ENCODE measurements at regions not wholly inside any gene's neighbourhood (a gene's known extent, or its start where the extent isn't known, plus 50 kb on each side); places are given as distances from the start of the nearest gene placed in this dataset.
A peak's percentile ranks its signal among the peaks of the same experiment; 100 is the strongest.

GRCh38 chr22:27024982-27025381 is 367.6 kb downstream of the MIAT start:
- Histone ChIP-seq H3K9ac (ENCODE audit: low read depth, low read length, poor library complexity) (no peak overlapping the region), H3K14ac (ENCODE audit: low read length) (no peak overlapping the region), H3K27me3 (ENCODE audit: control insufficient read depth in 3 of 3, insufficient read depth in 3 of 3, low read depth in 1 of 3, low read length in 3 of 3) (no peaks in the 10 kb centered on the region), H3K4me1 (ENCODE audit: control insufficient read depth in 2 of 2, insufficient read depth in 1 of 2, low read depth in 1 of 2, low read length in 2 of 2) (peaks cover 12 to 14% of the 10 kb centered on the region in 2 donors), H3K4me3 (ENCODE audit: low read length in 2 of 2) (no peak overlapping the region), H3K36me3 (replicated peaks in 1 of 2; ENCODE audit: control insufficient read depth in 2 of 2, insufficient read depth in 2 of 2, low read length in 2 of 2) (no peaks in the 10 kb centered on the region), H3K18ac (ENCODE audit: low read length) (no peak overlapping the region), H3K23ac (ENCODE audit: low read depth, low read length, poor library complexity) (no peak overlapping the region), H4K91ac (ENCODE audit: low read depth, low read length, poor library complexity) (no peak overlapping the region), H3K9me3 (replicated peaks in 1 of 2; ENCODE audit: control insufficient read depth in 2 of 2, insufficient read depth in 1 of 2, low read depth in 1 of 2, low read length in 2 of 2) (peaks cover 0 to 2% of the 10 kb centered on the region in 2 donors), H2BK120ac (ENCODE audit: low read depth, low read length) (no peak overlapping the region), H4K8ac (ENCODE audit: low read depth, low read length) (no peak overlapping the region), H2AFZ (ENCODE audit: low read length) (no peak overlapping the region), H2BK12ac (ENCODE audit: low read length) (no peak overlapping the region), H3K27ac (replicated peaks; ENCODE audit: low read length) (no peak overlapping the region), H3K4me2 (ENCODE audit: insufficient read depth, low read length, poor library complexity, severe bottlenecking) (no peak overlapping the region), H2BK15ac (ENCODE audit: low read length) (no peak overlapping the region), H2BK5ac (ENCODE audit: low read length) (no peak overlapping the region), H2AK5ac (ENCODE audit: low read depth, low read length) (no peak overlapping the region), H3K4ac (ENCODE audit: low read length) (no peak overlapping the region), H3K79me1 (ENCODE audit: low read depth, low read length) (no peaks in the 10 kb centered on the region)
- no CpG with 5 or more reads among the region's 1 CpG for WGBS, 2 donors (ENCODE audit: extremely low coverage in 2 of 2, insufficient read length in 2 of 2, insufficient replicate concordance in 1 of 2)
- no peak for DNase-seq (ENCODE audit: low spot score)

GRCh38 chr22:27028093-27028492 is 370.7 kb downstream of the MIAT start:
- H3K23ac ChIP-seq (ENCODE audit: low read depth, low read length, poor library complexity), result no peak overlapping the region
- H3K9ac ChIP-seq (ENCODE audit: low read depth, low read length, poor library complexity), result no peak overlapping the region
- H2BK5ac ChIP-seq (ENCODE audit: low read length), result no peak overlapping the region
- no peaks in the 10 kb centered on the region for H3K36me3 ChIP-seq (replicated peaks in 1 of 2; ENCODE audit: control insufficient read depth in 2 of 2, insufficient read depth in 2 of 2, low read length in 2 of 2)
- H3K4me3 ChIP-seq (ENCODE audit: low read length in 2 of 2), result no peak overlapping the region
- H3K27me3 ChIP-seq (ENCODE audit: control insufficient read depth in 3 of 3, insufficient read depth in 3 of 3, low read depth in 1 of 3, low read length in 3 of 3), result no peaks in the 10 kb centered on the region
- peaks cover 0 to 2% of the 10 kb centered on the region in 2 donors for H3K9me3 ChIP-seq (replicated peaks in 1 of 2; ENCODE audit: control insufficient read depth in 2 of 2, insufficient read depth in 1 of 2, low read depth in 1 of 2, low read length in 2 of 2)
- H3K4me2 ChIP-seq (ENCODE audit: insufficient read depth, low read length, poor library complexity, severe bottlenecking), result no peak overlapping the region
- no peak overlapping the region for H3K14ac ChIP-seq (ENCODE audit: low read length)
- no peak overlapping the region for H3K4ac ChIP-seq (ENCODE audit: low read length)
- H2AFZ ChIP-seq (ENCODE audit: low read length), result no peak overlapping the region
- WGBS, 2 donors (ENCODE audit: extremely low coverage in 2 of 2, insufficient read length in 2 of 2, insufficient replicate concordance in 1 of 2), result no CpG with 5 or more reads among the region's 3 CpGs
- H2BK12ac ChIP-seq (ENCODE audit: low read length), result no peak overlapping the region
- H2BK15ac ChIP-seq (ENCODE audit: low read length), result no peak overlapping the region
- no peak overlapping the region for H3K27ac ChIP-seq (replicated peaks; ENCODE audit: low read length)
- no peak overlapping the region for H2AK5ac ChIP-seq (ENCODE audit: low read depth, low read length)
- DNase-seq (ENCODE audit: low spot score), result no peak
- H4K8ac ChIP-seq (ENCODE audit: low read depth, low read length), result no peak overlapping the region
- peaks cover 2 to 8% of the 10 kb centered on the region in 2 donors for H3K4me1 ChIP-seq (ENCODE audit: control insufficient read depth in 2 of 2, insufficient read depth in 1 of 2, low read depth in 1 of 2, low read length in 2 of 2)
- no peaks in the 10 kb centered on the region for H3K79me1 ChIP-seq (ENCODE audit: low read depth, low read length)
- H3K18ac ChIP-seq (ENCODE audit: low read length), result no peak overlapping the region
- H2BK120ac ChIP-seq (ENCODE audit: low read depth, low read length), result no peak overlapping the region
- no peak overlapping the region for H4K91ac ChIP-seq (ENCODE audit: low read depth, low read length, poor library complexity)

- Histone ChIP-seq H3K27ac (replicated peaks; ENCODE audit: low read length) (no peak overlapping the region), H4K91ac (ENCODE audit: low read depth, low read length, poor library complexity) (no peak overlapping the region), H3K14ac (ENCODE audit: low read length) (no peak overlapping the region), H3K9ac (ENCODE audit: low read depth, low read length, poor library complexity) (no peak overlapping the region), H3K9me3 (replicated peaks in 1 of 2; ENCODE audit: control insufficient read depth in 2 of 2, insufficient read depth in 1 of 2, low read depth in 1 of 2, low read length in 2 of 2) (peaks cover 0 to 2% of the 10 kb centered on the region in 2 donors), H2BK120ac (ENCODE audit: low read depth, low read length) (no peak overlapping the region), H2AFZ (ENCODE audit: low read length) (no peak overlapping the region), H2BK12ac (ENCODE audit: low read length) (no peak overlapping the region), H4K8ac (ENCODE audit: low read depth, low read length) (no peak overlapping the region), H3K4me3 (ENCODE audit: low read length in 2 of 2) (no peak overlapping the region), H3K36me3 (replicated peaks in 1 of 2; ENCODE audit: control insufficient read depth in 2 of 2, insufficient read depth in 2 of 2, low read length in 2 of 2) (no peaks in the 10 kb centered on the region), H3K4ac (ENCODE audit: low read length) (no peak overlapping the region), H3K27me3 (ENCODE audit: control insufficient read depth in 3 of 3, insufficient read depth in 3 of 3, low read depth in 1 of 3, low read length in 3 of 3) (no peaks in the 10 kb centered on the region), H3K23ac (ENCODE audit: low read depth, low read length, poor library complexity) (no peak overlapping the region), H2BK5ac (ENCODE audit: low read length) (no peak overlapping the region), H3K4me1 (ENCODE audit: control insufficient read depth in 2 of 2, insufficient read depth in 1 of 2, low read depth in 1 of 2, low read length in 2 of 2) (peaks cover 0 to 2% of the 10 kb centered on the region in 2 donors), H2AK5ac (ENCODE audit: low read depth, low read length) (no peak overlapping the region), H3K4me2 (ENCODE audit: insufficient read depth, low read length, poor library complexity, severe bottlenecking) (no peak overlapping the region), H2BK15ac (ENCODE audit: low read length) (no peak overlapping the region), H3K18ac (ENCODE audit: low read length) (no peak overlapping the region), H3K79me1 (ENCODE audit: low read depth, low read length) (no peaks in the 10 kb centered on the region)
- no peak for DNase-seq (ENCODE audit: low spot score)
- WGBS, 2 donors (ENCODE audit: extremely low coverage in 2 of 2, insufficient read length in 2 of 2, insufficient replicate concordance in 1 of 2), result no CpG with 5 or more reads among the region's 1 CpG
Measured at GRCh38 chr22:27029584-27030130, 372.3 kb downstream of the MIAT start.

- H3K27me3 ChIP-seq (ENCODE audit: control insufficient read depth in 3 of 3, insufficient read depth in 3 of 3, low read depth in 1 of 3, low read length in 3 of 3), result no peaks in the 10 kb centered on the region
Measured at GRCh38 chr22:27032091-27032761, 374.8 kb downstream of the MIAT start.

More at GRCh38 chr22:27032091-27032761, 374.8 kb downstream of the MIAT start:
- peak overlapping the region; percentile 37 for H2AFZ ChIP-seq (ENCODE audit: low read length)
- H2AK5ac ChIP-seq (ENCODE audit: low read depth, low read length), result peak overlapping the region; percentile 65
- no peak overlapping the region for H3K14ac ChIP-seq (ENCODE audit: low read length)
- peak overlapping the region; percentile 35 for H3K23ac ChIP-seq (ENCODE audit: low read depth, low read length, poor library complexity)
- H2BK5ac ChIP-seq (ENCODE audit: low read length), result peak overlapping the region; percentile 14
- H3K36me3 ChIP-seq (replicated peaks in 1 of 2; ENCODE audit: control insufficient read depth in 2 of 2, insufficient read depth in 2 of 2, low read length in 2 of 2), result no peaks in the 10 kb centered on the region
- H2BK12ac ChIP-seq (ENCODE audit: low read length), result peak overlapping the region; percentile 26
- no peak overlapping the region for H3K4me2 ChIP-seq (ENCODE audit: insufficient read depth, low read length, poor library complexity, severe bottlenecking)
- no peak for DNase-seq (ENCODE audit: low spot score)
- peaks cover 0 to 2% of the 10 kb centered on the region in 2 donors for H3K9me3 ChIP-seq (replicated peaks in 1 of 2; ENCODE audit: control insufficient read depth in 2 of 2, insufficient read depth in 1 of 2, low read depth in 1 of 2, low read length in 2 of 2)
- H4K91ac ChIP-seq (ENCODE audit: low read depth, low read length, poor library complexity), result no peak overlapping the region
- no peaks in the 10 kb centered on the region for H3K79me1 ChIP-seq (ENCODE audit: low read depth, low read length)
- no peak overlapping the region for H2BK120ac ChIP-seq (ENCODE audit: low read depth, low read length)
- H3K9ac ChIP-seq (ENCODE audit: low read depth, low read length, poor library complexity), result no peak overlapping the region
- H4K8ac ChIP-seq (ENCODE audit: low read depth, low read length), result no peak overlapping the region
- H3K4me3 ChIP-seq (ENCODE audit: low read length in 2 of 2), result no peak overlapping the region
- no peak overlapping the region for H3K4ac ChIP-seq (ENCODE audit: low read length)
- H3K27ac ChIP-seq (replicated peaks; ENCODE audit: low read length), result no peak overlapping the region
- WGBS, 2 donors (ENCODE audit: extremely low coverage in 2 of 2, insufficient read length in 2 of 2, insufficient replicate concordance in 1 of 2), result no CpG with 5 or more reads among the region's 29 CpGs
- peaks cover 0 to 2% of the 10 kb centered on the region in 2 donors for H3K4me1 ChIP-seq (ENCODE audit: control insufficient read depth in 2 of 2, insufficient read depth in 1 of 2, low read depth in 1 of 2, low read length in 2 of 2)
- peak overlapping the region; percentile 54 for H3K18ac ChIP-seq (ENCODE audit: low read length)
- H2BK15ac ChIP-seq (ENCODE audit: low read length), result no peak overlapping the region

Data from neuronal stem cell (in vitro differentiated cells).